ENCODE measurements at regions not wholly inside any gene's neighbourhood (a gene's known extent, or its start where the extent isn't known, plus 50 kb on each side); places are given as distances from the start of the nearest gene placed in this dataset.

DNA sequence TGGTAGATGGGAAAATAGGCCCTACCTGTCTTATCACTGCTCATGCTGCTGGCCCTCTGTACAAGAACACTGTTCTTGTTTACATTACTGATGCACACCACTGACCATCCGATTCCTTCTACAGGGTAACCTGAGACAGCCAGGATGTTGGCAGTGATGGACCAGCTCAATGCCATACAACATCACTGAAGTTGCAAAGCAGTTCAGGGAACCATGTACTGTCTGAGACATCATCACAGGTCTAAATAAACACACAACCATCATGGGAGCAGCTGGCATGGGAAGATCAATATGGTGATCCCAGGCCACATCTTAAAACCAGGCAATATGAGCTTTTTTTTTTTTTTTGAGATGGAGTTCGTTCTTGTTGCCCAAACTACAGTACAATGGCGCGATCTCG is 59.0 kb downstream of the IARS1 start:
- no peak for ATAC-seq
- intact Hi-C loops (cut with micrococcal nuclease), result no loop called here

DNA sequence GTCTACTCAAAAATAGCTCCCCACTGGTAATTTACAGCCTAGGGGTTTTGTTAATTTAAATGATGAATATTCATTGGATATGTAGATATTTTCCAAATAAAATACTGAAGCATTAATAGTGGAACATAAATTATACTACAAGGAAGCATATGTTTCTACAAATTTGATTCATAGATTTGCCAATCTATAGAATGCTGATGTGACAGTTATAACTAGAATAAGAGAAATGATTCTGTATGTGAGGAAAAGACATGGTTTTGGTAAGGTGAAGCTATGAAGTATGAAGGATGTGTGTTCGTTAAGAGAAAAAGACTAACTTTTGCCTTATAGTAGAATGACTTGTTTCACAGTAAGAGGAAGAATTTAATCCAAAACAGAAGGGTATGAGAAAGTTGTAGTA is 61.3 kb downstream of the IARS1 start:
- no peak for ATAC-seq
- Histone ChIP-seq H3K9me2 (replicated peaks; ENCODE audit: low read length) (no peaks in the 10 kb centered on the region), H3K9ac (ENCODE audit: low read length) (no peak overlapping the region), H3F3A (ENCODE audit: low read length, unreplicated experiment) (no peaks in the 10 kb centered on the region), H3K79me2 (ENCODE audit: low read length) (no peaks in the 10 kb centered on the region), H3K36me3 (ENCODE audit: low read depth, low read length) (peaks cover 17% of the 10 kb centered on the region), H3K4me2 (ENCODE audit: low read length) (no peak overlapping the region), H3K27ac (ENCODE audit: low read length) (no peak overlapping the region), H2AFZ (ENCODE audit: low read length) (no peak overlapping the region), H3K27me3 (ENCODE audit: low read length) (no peaks in the 10 kb centered on the region), H4K20me1 (ENCODE audit: low read length) (no peaks in the 10 kb centered on the region), H3K9me3 (ENCODE audit: low read length) (no peaks in the 10 kb centered on the region), H3K4me3 (ENCODE audit: low read length) (no peak overlapping the region), H3K4me1 (ENCODE audit: insufficient read depth, low read length) (no peaks in the 10 kb centered on the region)
- TF ChIP-seq EZH2 (IDR thresholded peaks at IDR 0.05; ENCODE audit: low read length, unreplicated experiment) (no peak), EZH2phosphoT487 (IDR thresholded peaks at IDR 0.05; ENCODE audit: borderline replicate concordance, low read length) (no peak)
- TF ChIP-seq, protein P1, sequence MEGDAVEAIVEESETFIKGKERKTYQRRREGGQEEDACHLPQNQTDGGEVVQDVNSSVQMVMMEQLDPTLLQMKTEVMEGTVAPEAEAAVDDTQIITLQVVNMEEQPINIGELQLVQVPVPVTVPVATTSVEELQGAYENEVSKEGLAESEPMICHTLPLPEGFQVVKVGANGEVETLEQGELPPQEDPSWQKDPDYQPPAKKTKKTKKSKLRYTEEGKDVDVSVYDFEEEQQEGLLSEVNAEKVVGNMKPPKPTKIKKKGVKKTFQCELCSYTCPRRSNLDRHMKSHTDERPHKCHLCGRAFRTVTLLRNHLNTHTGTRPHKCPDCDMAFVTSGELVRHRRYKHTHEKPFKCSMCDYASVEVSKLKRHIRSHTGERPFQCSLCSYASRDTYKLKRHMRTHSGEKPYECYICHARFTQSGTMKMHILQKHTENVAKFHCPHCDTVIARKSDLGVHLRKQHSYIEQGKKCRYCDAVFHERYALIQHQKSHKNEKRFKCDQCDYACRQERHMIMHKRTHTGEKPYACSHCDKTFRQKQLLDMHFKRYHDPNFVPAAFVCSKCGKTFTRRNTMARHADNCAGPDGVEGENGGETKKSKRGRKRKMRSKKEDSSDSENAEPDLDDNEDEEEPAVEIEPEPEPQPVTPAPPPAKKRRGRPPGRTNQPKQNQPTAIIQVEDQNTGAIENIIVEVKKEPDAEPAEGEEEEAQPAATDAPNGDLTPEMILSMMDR (conservative IDR thresholded peaks at IDR 0.05; ENCODE audit: low read depth, low read length), result no peak
- CTCF ChIA-PET, result no interaction called here
- BruUV-seq (replicated peaks), result no TSS peak
- POLR2A ChIA-PET (ENCODE audit: unreplicated experiment), result no interaction called here
- DNase-seq, result no peak
- intact Hi-C loops (cut with micrococcal nuclease), result loop anchor here (2.0 kb wide), 1 partner anchor 93 kb away; no protein-coding TSS in a partner anchor

More for the DNA sequence above, 59.0 kb downstream of the IARS1 start:
- ChIA-PET POLR2A (ENCODE audit: unreplicated experiment) (no interaction called here), CTCF (no interaction called here)
- no TSS peak for BruUV-seq (replicated peaks)
- no peaks in the 10 kb centered on the region for H4K20me1 ChIP-seq (ENCODE audit: low read length)
- H3F3A ChIP-seq (ENCODE audit: low read length, unreplicated experiment), result no peaks in the 10 kb centered on the region
- no peak overlapping the region for H2AFZ ChIP-seq (ENCODE audit: low read length)
- H3K4me1 ChIP-seq (ENCODE audit: insufficient read depth, low read length), result no peaks in the 10 kb centered on the region
- H3K9me2 ChIP-seq (replicated peaks; ENCODE audit: low read length), result no peaks in the 10 kb centered on the region
- no peaks in the 10 kb centered on the region for H3K9me3 ChIP-seq (ENCODE audit: low read length)
- no peak overlapping the region for H3K4me2 ChIP-seq (ENCODE audit: low read length)
- no peak overlapping the region for H3K9ac ChIP-seq (ENCODE audit: low read length)
- TF ChIP-seq EZH2 (IDR thresholded peaks at IDR 0.05; ENCODE audit: low read length, unreplicated experiment) (no peak), EZH2phosphoT487 (IDR thresholded peaks at IDR 0.05; ENCODE audit: borderline replicate concordance, low read length) (no peak)
- TF ChIP-seq, protein P1 (conservative IDR thresholded peaks at IDR 0.05; ENCODE audit: low read depth, low read length), result no peak
- peaks cover 24% of the 10 kb centered on the region for H3K36me3 ChIP-seq (ENCODE audit: low read depth, low read length)
- no peaks in the 10 kb centered on the region for H3K27me3 ChIP-seq (ENCODE audit: low read length)
- H3K4me3 ChIP-seq (ENCODE audit: low read length), result no peak overlapping the region
- no peaks in the 10 kb centered on the region for H3K79me2 ChIP-seq (ENCODE audit: low read length)
- H3K27ac ChIP-seq (ENCODE audit: low read length), result no peak overlapping the region
- no peak for DNase-seq

DNA sequence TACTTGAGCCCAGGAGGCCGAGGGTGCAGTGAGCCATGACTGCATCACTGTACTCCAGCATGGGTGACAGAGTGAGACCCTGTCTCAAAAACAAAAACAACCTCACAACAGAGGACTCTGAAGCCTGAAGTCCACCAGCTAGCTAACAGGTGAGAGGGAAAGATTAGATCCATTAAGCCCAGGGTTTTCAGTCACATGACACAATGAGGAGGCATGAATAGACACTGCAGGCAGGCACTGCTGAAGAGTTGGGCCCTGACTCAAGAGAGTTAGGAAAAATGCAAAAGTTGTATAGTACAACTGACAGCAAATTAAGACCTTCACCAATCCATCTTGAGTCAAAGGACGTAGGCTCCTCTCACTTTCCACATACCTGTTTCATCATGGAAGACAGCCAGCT is 64.9 kb downstream of the IARS1 start:
- peaks cover 10% of the 10 kb centered on the region for H3K36me3 ChIP-seq (ENCODE audit: low read depth, low read length)
- TF ChIP-seq EZH2 (IDR thresholded peaks at IDR 0.05; ENCODE audit: low read length, unreplicated experiment), result no peak
- no peak for TF ChIP-seq EZH2phosphoT487 (IDR thresholded peaks at IDR 0.05; ENCODE audit: borderline replicate concordance, low read length)
- TF ChIP-seq, protein P1 (conservative IDR thresholded peaks at IDR 0.05; ENCODE audit: low read depth, low read length), result no peak
- no peak overlapping the region for H3K9ac ChIP-seq (ENCODE audit: low read length)
- no peaks in the 10 kb centered on the region for H3K4me1 ChIP-seq (ENCODE audit: insufficient read depth, low read length)
- no peaks in the 10 kb centered on the region for H3K9me3 ChIP-seq (ENCODE audit: low read length)
- H3K9me2 ChIP-seq (replicated peaks; ENCODE audit: low read length), result no peaks in the 10 kb centered on the region
- ChIA-PET POLR2A (ENCODE audit: unreplicated experiment) (no interaction called here), CTCF (no interaction called here)
- H3K27me3 ChIP-seq (ENCODE audit: low read length), result no peaks in the 10 kb centered on the region
- H3K4me3 ChIP-seq (ENCODE audit: low read length), result no peak overlapping the region
- BruUV-seq (replicated peaks), result no TSS peak
- no peaks in the 10 kb centered on the region for H3F3A ChIP-seq (ENCODE audit: low read length, unreplicated experiment)
- no peak overlapping the region for H3K4me2 ChIP-seq (ENCODE audit: low read length)
- no peak overlapping the region for H2AFZ ChIP-seq (ENCODE audit: low read length)
- ATAC-seq (no peak), DNase-seq (no peak)
- H3K27ac ChIP-seq (ENCODE audit: low read length), result no peak overlapping the region
- intact Hi-C loops (cut with micrococcal nuclease), result no loop called here
- no peaks in the 10 kb centered on the region for H3K79me2 ChIP-seq (ENCODE audit: low read length)
- H4K20me1 ChIP-seq (ENCODE audit: low read length), result no peaks in the 10 kb centered on the region
